Sciatic nerve (tissue), 2 donors: ENCODE measurements at regions not wholly inside any gene's neighbourhood (a gene's known extent, or its start where the extent isn't known, plus 50 kb on each side); places are given as distances from the start of the nearest gene placed in this dataset.

Source experiments
- ATAC-seq: fragments of 200-7000 bp; cut with Tn5 transposase; one replicate; pipeline ENCODE4 v1.9.1; 2020; ENCODE audit warnings: mild to moderate bottlenecking, moderate library complexity
- DNase-seq: peaks from one replicate; pipeline ENCODE4 v3.0.0-alpha.2; 2020; ENCODE audit warnings: low spot score
- intact Hi-C: fragments of 100-400 bp; cut with DNase I; formaldehyde crosslinking; loops from one replicate; pipeline ENCODE4 v1.14.2; 2022
- donor health status: DM: no; HTN: no; CAD: no.
- donor health status: DM: no; HTN: no; CAD: no.

DNA sequence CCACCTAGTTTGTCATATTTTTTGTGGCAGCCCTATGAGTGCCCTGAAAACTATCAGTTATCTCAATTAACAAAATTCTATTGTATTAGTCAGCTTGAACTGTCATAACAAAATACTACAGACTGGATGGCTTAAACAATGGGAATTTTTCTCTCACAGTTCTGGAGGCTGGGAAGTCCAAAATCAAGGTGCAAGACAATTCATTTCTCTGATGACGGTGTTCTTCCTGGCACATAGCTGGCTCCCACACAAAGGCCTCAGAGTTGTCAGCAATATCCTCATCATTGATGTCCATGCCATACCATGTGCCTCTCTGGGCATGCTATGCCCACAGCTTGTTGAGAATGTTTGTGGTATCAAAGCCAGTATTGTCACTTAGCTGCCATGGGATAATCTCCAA is 691.9 kb downstream of the NR2F1-AS1 start:
- intact Hi-C loops: no loop called here
- ATAC-seq (no peak), DNase-seq (no peak)

DNA sequence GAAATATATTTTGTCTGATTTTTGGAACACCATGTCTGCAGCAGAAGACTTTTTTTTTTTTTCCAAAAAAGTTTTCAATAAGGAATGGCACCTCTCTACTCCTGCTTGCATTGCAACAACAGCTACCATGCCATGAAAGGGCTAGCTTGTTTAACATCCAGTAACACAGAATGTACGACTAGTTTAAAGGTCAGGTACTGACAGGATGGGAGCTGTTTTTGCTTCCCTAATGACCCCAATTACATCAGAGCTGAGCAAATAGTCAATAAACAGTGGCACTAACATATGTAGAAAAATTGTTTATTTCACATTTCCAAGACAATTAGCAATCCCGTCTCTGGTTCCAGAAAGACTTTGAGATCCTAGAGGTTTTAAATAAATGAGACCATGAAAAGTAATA is 693.8 kb downstream of the NR2F1-AS1 start:
- no peak for DNase-seq
- intact Hi-C loops: no loop called here
- no peak for ATAC-seq

DNA sequence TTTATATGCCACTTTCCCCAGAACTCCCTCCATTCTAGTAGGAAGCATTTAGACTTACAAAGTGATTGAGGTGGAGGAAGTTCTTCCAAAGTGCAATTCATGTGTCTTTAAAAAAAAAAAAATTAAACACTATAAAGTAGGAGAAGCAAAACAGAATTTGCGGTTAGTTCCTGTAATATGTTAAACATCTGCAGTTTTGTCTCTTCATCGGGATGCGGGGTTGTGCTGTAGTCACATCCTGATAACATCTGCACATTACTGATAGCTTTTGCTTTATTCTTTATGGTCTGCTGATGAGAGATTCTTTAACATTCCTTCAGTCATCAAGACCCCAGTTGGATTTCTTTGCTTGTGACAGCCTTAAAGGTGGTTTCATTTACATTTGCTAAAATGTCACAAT is 694.3 kb downstream of the NR2F1-AS1 start:
- intact Hi-C loops: no loop called here
- no peak for DNase-seq
- ATAC-seq: no peak

DNA sequence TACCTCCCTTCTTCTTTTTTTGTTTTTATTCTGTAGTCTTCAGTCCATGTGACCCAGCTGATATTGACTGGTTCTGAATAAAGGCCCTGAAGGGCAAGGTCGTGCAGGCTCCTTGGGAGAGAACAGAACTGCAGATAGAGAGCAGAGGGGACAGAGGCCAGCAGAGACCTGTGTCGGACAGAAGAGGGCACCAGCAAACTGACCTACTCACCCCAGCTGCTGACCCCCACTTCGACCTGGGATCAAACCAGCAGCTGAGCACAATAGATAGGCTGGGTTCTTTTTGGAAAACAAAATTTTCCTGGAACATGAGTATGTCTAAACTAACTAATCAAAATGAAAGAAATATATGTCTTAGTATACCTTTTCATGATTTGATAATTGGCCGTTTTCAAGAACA is 695.1 kb downstream of the NR2F1-AS1 start:
- intact Hi-C loops: no loop called here
- DNase-seq: no peak
- ATAC-seq: no peak

DNA sequence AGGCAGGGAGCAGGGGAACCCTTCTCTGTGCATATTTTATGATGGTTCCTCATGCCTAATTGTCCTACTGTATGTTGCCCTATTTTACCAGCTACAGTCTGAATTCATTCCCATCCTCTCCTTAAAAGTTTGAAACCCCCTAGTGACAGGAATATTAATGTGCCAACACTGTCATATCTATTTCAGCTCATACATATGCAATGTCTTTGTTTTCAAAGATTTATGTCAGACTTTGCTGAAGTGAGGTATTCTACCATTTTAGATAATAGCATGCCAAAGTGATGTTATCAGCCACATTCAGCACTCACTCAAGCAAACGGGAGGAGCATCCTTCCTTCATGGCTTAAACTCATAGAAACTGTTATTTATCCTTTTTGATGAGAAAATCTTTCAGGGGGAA is 696.5 kb downstream of the NR2F1-AS1 start:
- intact Hi-C loops: no loop called here
- DNase-seq: no peak
- ATAC-seq: no peak

DNA sequence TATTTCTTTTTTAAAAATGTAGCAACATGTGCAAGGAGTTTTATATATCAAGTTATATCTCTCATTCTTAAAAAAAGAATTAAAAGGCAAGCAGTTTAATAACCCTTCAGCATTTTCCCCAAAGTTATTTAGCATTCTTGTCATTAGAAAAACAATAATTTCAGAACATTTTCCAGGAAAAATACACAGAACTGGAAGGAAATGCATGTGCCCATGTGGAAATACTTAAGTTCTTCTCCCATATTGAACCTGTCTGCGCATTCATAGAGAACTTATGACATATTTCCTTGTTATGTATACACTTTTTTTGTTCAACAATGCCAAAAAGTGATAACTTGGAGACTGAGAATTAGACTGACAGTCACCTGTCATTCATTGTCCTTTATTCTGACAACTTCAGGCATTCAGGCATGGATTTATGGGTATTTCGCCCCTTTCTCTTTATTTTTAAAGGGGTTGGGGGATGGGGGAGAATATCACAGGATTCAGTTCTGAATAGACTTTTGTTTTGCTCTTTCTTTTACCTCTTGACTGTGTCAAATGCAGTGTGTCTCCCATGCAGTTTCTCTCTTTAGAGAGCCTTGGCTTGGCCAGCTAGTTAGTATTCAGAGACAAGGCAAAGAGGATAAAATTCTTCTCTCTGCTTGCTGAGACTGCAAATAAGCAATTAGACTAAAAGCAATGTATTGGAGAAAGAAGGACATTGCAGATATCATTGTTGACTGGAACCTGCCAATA is 701.0 kb downstream of the NR2F1-AS1 start:
- no peak for DNase-seq
- ATAC-seq: no peak
- intact Hi-C loops: no loop called here

DNA sequence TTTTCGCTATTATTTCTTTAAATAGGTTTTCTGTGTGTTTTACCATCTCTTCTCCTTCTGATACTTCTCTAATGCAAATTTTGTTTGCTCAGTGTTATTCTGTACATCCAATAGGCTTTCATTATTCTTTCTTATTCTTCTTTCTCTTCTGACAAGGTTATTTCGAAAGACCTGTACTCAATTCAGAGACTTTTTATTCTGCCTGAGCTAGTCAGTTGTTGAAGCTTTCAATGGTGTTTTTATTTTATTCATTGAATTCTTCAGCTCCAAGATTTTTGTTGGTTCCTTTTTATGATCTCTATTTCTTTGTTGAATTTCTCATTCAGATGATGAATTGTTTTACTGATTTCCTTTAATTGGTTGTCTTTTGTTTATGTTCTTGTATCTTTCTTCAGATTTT is 706.2 kb downstream of the NR2F1-AS1 start:
- no peak for DNase-seq
- intact Hi-C loops: no loop called here
- no peak for ATAC-seq

DNA sequence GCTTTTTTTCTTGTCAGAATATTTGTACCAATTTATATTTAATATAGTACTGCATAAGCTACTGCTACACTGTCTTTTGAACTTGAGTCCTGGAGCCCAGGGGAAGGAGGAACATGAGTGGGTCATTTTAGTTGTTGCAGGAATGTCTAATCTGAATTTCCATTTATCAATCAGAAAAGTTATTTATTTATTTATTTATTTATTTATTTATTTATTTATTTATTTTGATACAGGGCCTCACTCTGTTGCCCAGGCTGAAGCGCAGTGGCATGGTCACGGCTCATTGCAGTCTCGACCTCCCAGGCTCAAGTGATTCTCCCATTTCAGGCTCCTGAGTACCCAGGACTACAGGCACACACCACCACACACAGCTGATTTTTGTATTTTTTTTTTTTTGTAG is 712.6 kb downstream of the NR2F1-AS1 start:
- no peak for ATAC-seq
- no peak for DNase-seq
- intact Hi-C loops: no loop called here

DNA sequence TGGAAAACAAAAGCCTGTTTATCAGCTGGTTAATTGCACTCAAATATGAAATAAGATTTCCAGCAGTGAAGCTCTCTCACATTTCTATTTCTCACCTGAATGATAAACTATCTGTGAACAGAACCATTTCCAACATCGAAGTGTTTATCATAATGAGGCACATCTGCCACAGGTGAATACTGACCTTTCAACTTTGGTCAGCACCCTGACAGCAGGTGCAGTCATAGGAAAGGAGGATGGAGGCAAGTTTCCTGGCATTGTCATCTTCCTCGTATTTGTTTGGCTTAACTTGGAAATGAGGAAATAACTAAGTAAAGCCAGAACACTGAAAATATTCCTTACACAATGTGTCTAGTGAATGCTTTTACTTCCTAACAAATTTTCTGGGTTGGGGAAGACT is 716.4 kb downstream of the NR2F1-AS1 start:
- intact Hi-C loops: no loop called here

DNA sequence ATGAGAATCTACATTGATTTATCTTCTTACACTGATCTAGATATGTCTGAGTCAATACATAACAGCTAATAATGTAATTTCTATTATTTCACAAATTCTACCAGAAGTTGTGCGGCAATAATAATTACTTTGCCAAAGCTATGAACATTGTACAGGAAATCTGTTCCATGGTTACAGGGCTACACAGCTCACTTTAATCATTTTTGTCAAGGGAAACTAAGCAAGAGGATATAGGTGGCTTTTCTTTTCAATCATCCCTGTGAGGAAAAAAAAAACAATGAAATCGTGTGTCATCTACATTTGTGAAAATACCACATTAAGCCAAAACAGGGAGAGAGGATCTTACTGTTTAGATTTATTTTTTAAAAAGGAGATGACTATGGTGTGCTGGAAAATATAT is 717.4 kb downstream of the NR2F1-AS1 start:
- ATAC-seq: no peak
- intact Hi-C loops: no loop called here
- DNase-seq: no peak

More for the DNA sequence above, 716.4 kb downstream of the NR2F1-AS1 start:
- DNase-seq (no peak), ATAC-seq (no peak)

DNA sequence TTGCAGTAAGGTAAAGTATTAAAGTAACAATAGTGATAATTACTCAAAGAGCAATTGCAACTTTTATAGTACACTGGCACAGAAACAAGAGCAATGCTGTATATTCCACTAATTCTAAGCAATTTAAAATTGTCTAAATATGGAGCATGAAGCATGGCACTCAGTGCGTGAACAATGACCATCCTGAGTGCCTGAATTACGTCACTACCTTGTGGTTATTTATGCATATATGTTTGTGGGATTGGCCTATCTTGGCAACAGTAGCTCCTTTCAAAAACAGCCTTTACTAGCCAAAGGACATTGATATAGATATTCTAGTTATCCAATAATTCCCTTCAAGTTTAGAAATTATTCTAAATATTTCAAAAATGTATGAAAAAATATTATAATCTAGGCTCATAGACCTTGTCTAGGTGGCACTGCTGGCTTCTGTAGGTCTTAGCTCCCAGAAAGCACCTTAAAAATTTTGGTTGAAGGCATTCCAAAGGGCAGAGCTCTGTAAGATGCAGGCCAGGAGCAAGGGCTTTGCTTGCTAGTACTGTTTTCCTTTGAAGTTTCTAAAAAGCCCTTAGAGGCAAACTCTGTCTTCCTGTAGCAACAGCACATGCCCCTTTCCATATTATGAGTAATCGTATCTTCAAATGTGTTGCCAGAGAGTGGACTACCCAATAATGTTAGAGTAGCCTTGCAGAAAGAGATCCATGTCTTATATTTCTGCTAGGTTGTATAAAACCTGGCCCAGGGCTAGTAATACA is 719.3 kb downstream of the NR2F1-AS1 start:
- no peak for ATAC-seq
- intact Hi-C loops: no loop called here

DNA sequence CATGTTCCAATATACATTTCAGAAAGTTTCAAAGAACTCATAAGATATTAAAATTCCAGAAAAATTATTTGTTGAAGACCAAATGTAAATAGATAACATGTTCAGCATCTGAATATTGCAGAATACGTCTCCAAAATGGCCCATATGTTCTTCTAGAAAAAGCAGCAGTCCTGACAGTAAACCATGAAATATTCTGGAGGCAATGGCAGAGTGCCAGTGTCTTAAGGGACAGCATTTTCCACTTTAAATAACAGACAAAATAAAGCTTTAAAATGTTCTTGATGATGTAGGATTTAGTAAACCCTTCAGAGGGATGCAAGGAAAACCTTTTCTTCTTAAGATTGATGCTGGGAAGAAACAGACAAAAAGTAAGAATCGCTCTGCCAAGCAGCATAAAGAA is 721.0 kb downstream of the NR2F1-AS1 start:
- ATAC-seq (no peak), DNase-seq (no peak)
- intact Hi-C loops: no loop called here

More for the DNA sequence above, 719.3 kb downstream of the NR2F1-AS1 start:
- no peak for DNase-seq

DNA sequence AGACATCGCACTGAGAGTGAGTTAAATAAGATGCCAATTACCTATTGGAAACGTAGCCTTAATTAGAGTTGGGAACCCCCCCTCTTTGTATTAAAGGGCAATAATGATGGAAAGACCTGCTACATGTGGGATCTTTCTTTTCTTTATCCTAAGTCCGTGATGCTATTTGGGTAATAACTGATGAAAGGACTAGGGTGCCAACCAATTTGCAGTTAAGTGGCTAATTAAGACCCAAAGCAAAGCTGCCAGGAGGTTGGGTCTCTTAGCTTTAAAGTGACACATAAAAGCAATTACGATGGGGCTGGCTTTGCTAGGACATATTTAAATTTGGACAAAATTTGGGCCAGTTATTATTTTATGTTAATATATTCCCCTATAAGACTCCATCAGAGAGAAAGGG is 728.8 kb downstream of the NR2F1-AS1 start:
- DNase-seq (no peak), ATAC-seq (no peak)
- intact Hi-C loops: no loop called here

DNA sequence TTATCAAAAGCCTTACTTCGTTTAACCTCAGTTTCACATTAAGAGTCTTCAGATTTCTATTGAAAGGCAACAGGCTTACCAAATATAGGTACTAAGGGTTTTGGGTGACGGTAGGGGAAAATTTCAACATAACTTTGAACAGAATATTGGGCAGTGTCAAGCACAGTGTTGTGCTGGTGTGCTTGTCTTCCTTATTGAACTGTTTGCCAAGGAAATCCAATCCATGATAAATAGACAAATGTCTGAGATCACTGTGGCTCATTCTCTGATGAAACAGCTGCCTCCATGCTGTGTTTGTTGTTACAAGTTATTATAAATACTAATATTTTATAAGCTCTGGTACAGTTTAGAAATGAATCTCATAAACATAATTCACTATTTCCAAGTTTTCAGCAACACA is 730.1 kb downstream of the NR2F1-AS1 start:
- DNase-seq: no peak
- ATAC-seq: peak; percentile 80
- intact Hi-C loops: no loop called here

DNA sequence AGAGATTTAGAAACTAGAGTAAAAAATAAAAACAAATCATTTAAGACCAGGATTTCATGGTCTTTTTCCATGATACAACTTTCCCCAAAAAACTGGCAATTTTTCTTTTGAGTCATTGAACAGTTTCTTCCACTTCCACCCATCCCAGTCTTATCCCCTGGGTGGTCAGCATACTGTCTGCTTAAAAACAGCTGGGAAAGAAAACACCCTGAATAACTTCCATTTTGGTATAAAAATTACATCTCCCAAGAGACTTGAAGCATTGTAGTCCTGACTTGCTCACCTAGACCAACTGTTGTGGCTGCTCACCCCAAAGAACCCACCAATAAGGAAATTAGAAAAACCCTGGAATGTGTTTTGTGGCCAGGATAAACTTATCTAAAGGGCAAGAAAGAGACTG is 731.3 kb downstream of the NR2F1-AS1 start:
- DNase-seq (no peak), ATAC-seq (peak; percentile 87)
- intact Hi-C loops: no loop called here

DNA sequence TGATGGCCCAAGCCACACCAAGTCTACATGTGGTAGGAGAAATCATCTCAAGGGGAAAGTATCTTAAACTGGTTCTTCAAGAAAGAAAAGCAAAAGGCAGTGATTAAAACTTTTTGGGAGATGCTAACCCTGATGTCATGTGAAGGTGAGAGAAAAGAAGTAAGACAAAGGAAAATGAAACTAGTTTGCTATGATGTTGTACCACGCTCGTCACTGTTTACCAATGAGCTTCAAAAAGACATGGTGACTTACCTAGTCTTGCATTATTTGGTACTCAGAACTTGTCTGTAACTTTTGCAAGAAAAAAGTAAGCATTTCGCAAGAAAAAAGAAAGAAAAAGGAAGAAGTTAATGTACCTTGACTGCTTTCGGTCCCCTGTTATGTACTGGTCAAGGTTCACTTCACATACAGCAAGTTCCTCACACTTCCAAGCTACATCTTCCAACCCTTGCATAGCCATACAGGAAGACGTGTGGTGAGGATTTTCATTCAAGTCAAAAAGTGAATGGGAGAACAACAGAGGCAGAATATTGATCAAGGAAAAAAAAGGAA is 739.3 kb downstream of the NR2F1-AS1 start:
- intact Hi-C loops: no loop called here
- ATAC-seq: no peak
- DNase-seq: no peak

DNA sequence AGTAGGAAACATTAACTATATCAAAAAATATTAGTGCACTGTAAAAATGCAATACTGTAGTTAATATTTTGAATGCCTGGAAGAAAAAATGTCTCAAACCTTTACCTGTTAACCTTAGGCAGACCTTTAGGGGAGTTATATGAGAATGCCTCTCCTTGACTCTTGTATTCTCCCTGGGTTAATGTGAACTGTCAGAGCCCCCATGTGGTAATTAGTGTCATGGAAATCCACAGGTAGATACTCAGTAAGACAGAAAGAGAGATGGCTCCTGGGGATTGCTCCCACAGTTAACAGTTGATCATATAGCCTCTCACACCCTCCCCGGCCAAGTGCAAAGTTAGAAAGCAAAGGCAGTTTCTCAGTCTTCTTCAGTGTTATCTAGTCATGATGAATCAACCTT is 742.8 kb downstream of the NR2F1-AS1 start:
- intact Hi-C loops: no loop called here
- DNase-seq (no peak), ATAC-seq (no peak)

DNA sequence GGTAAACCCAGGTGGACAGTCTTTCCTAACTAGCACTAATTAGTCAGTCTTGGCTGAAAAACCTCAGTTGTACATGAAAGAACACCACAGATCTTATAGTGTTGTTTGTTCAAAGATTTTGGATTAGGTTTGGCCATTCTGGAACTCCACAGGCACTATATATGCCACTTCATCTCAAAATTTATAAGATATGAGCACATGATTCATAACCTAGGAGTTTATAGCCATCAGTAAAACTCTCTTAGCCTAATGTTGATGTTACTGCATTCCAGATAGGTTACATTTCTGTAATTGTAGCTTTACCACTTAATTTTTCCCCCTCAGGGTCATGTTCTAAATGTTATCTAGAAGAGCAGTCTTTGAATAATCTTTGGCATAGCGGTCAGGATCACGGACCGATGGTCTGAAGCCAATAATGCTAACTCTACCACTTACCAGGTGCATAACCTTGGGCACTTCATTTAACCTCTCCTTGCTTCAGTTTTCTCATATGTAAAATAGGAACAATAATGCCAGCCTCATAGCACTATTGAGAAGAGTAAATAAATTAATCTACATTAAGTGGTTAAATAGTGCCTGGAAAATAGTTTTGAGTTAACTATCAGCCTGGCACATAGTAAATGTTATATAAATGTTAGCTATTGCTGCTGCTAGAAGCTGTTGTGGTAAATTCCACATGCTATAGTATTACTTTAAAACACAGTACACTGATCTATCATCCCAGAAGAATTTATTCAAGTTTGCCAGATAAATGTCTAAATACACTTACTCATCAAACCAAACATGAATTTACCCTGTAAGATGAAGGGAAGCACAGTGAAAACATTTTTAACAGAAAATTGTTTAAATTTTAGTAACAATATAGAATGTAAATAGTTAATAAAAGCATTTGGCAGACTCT is 743.9 kb downstream of the NR2F1-AS1 start:
- intact Hi-C loops: no loop called here
- no peak for ATAC-seq
- DNase-seq: no peak

DNA sequence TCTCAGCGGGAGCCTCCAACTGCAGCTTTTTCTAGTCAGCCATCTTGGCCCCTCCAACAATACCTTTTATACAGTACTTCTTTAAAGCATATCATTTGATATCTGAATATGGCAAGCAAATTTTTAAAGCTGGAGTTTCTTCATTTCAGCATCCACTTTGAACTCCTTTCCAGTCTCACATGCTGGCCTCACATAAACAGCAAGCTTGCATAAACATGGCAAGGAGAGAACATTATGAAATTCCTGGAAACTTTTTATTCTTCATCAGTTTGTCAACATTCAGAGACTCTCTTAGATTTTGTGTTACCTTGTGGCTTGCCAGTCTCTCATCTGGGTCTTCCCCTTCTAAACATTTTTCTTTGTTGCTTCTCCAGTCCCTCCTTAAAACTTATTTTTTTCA is 745.3 kb downstream of the NR2F1-AS1 start:
- DNase-seq (no peak), ATAC-seq (no peak)
- intact Hi-C loops: no loop called here
